HG03060 (cell line): ENCODE measurements at regions not wholly inside any gene's neighbourhood (a gene's known extent, or its start where the extent isn't known, plus 50 kb on each side); places are given as distances from the start of the nearest gene placed in this dataset.
"Not testable (repeated sequence)": the region's sequence is repeated elsewhere in the genome, so short reads cannot be mapped to it uniquely, and the experiment has no call there.

Source experiments
- ATAC-seq: cut with Tn5 transposase; IDR thresholded peaks from one replicate; pipeline ENCODE4 v1.9.1; 2021; ENCODE audit warnings: low read depth, moderate number of reproducible peaks; ENCODE audit not compliant: unreplicated experiment

DNA sequence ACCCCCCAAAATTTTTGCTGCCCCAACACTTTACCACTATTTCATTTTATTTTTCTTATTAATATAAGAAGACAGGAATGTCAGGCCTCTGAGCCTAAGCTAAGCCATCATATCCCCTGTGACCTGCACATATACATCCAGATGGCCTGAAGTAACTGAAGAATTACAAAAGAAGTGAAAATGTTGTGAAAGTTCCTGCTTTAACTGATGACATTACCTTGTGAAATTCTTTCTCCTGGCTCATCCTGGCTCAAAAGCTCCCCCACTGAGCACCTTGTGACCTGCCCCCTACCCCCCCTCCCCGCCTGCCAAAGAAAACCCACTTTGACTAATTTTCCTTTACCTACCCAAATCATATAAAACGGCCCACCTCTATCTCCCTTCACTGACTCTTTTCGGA is 200.3 kb upstream of the FKBP1C start:
- not testable (repeated sequence) for ATAC-seq

DNA sequence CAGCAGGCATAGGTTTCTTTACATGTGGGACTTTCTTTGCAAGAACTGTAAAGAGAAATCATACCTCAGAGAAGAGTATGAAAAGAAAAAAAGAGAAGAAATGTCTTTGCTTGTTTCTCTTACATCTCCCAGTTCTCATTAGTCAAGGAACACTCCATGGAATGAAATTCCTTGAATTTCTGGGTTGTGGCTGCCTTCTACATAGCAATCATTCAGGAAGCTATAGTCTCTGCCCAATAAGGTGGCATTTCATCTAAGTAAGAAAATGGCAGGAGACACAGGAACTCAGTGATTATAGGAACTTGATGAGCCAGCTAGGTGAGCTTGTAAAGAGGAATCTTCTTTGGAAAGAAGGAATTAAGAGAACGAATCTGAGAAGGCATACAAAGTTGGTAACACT is 197.0 kb upstream of the FKBP1C start:
- ATAC-seq, result no peak

DNA sequence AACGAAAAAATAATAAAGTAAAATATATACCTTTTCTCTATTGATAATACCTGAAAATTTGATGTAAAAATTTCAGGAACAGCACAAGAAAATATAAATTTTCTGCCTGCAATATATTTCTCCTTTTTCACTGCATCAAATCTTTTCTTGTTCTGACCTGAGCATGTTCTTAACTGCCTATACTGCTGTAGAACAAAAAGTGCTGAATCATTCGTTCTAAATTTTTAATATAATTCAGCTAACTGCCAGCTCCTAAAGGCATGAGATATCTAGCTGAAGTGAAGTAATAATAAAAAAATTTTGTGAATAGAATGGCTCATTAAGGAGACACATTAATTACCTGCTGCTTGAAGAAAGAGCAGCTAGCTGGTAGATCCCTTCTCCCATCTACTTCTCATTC is 188.6 kb upstream of the FKBP1C start:
- no peak for ATAC-seq

DNA sequence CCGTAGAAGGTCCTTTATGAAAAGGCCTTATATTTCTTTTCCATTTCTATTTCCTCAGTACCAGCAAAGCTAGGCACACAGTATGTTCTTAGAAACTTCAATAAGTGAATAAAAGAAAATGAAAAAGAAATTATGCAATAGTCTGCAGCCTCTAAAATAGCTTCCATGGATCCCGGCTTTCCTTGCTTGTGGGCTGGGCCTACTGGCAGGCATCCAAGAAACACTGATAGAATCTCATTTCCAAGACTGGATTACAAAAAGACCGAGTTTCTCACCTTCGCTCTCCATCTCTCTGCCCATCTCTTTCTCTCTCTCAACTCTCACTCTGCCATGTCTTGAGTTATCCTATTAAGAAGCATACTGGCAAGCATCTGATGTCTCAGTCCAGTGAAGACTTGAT is 187.5 kb upstream of the FKBP1C start:
- no peak for ATAC-seq

DNA sequence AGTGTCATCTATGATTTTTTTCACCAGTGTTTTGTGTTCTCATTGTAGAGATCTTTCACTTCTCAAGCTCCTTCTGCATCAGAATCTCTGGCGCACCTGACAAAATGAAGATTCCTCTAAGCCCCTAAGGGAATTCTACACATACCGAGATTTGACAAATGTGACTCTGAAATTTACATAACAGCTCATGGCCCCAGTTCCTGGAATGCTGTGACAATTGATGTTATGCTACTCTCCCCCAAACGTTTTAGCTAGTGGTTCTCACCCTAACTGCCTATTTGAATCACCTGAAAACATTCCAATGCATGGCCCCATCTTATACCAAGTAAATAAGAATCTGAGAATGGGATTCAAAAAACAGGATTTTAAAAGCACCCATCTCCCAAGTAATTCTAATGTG is 162.1 kb upstream of the FKBP1C start:
- ATAC-seq, result no peak

DNA sequence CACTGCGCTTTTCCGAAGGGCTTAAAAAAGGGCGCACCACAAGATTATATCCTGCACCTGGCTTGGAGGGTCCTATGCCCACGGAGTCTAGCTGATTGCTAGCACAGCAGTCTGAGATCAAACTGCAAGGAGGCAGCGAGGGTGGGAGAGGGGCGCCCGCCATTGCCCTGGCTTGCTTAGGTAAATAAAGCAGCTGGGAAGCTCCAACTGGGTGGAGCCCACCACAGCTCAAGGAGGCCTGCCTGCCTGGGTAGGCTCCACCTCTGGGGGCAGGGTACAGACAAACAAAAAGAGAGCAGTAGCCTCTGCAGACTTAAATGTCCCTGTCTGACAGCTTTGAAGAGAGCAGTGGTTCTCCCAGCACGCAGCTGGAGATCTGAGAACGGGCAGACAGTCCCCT is 158.1 kb upstream of the FKBP1C start:
- not testable (repeated sequence) for ATAC-seq

DNA sequence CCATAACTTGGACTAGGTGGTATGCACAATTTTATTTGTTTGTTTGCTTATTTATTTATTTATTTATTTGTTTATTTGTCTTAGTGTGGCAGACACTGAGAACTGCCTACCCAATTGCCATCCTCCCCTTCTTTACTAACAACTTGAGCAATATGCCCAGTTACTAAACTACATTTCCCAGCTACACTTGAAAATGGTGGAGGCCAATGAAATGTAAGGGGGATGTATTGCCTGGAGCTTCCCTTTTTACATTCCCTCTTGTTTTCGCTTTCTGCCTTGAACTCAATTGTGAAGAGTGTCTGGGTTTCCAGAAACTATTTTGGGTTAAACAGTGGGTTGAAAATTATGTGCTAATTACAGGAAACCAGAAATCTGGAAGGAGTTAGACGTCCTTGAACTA is 152.7 kb upstream of the FKBP1C start:
- no peak for ATAC-seq

DNA sequence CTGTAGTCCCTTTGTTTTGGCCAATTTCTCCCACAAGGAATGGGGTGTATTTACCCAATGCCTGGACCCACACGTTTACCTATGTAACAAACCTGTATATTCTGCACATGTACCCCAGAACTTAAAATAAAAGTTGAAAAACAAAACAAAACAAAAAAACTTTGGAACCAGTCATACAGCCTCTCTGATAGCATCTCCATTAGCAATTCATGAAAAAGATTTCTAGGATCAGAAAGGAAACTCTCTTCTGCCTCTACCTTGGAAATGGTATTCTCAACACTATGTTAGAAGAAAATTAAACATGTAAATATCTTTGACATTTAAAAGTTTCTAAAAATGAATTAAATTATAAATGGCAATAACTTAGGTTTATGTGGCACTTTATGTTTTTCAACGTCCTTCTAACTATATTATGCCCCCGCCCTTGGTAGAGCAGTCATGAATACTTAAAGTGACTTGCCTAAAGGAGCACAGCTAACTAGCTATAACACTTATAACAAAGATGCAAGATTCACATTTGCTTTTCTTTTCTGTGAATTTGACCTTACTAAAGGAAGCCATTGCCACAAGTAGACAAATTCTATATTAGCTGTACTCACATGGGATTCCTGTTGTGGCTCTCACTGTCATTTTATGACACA is 147.5 kb upstream of the FKBP1C start:
- no peak for ATAC-seq

DNA sequence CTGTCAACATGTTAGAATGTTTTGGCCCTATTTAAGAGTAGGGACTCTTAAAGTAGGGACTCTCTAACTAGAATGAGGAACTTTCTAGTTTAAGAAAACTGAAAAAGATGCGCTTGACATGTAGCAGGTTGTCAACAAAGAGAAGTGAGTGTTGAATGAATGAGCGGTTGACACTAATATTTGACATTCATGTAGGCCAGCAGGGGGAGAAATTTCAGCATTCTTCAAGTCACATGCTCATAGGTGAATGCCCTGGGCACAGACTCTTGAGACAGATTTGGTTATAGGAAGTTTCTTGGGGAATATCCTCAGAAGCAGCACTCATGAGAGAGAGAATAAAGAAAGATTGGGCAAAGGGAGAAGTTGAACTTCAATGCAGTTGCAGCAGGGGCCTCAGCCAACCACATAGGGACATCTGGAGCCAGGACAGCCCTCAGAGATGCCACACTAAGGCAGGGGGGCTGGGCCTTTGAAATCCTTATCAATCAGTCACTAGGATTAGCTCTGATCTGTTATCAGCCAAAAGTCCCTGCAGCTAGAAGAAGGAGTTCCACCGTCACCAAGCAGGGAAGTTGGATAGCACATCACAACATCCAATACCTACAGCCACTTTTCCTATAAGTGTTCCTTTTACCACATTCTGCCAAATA is 145.1 kb upstream of the FKBP1C start:
- peak; percentile 73 for ATAC-seq

DNA sequence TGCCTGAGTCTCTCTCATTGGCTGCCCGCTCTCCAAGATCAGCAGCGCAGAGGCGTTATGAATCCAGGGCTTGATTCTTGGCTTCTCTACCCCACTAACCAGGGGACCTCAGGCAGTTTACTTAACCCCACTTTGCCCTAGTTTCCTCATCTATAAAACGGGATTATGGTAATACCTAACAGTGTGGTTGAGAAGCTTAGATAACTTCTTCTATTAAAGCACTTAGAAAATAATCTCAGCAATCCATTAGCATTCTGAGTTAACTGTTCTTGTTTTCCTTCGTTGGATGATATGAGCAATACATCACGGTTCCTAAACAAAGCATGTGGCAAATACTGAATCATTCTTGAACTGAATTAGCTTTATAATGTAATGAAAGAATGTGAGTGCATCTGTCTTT is 116.3 kb upstream of the FKBP1C start:
- no peak for ATAC-seq

DNA sequence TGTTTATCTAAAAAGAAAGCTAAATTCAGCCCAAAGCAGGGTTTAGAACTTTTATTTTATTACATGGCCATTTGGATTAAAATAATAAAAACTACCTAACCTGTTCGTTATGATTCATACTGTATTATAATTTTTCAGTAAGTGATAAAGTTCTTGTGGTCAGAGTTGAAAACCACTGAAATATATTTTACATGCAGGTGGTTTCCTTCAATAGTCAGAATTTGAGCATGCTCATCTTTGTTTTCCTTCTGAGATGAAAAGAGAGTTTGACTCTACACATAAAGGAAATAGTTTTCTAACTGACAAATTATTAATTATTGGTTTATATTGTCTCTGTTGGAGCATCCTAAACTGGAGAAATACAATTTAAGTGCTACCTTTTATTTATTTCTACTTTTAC is 114.0 kb upstream of the FKBP1C start:
- no peak for ATAC-seq

DNA sequence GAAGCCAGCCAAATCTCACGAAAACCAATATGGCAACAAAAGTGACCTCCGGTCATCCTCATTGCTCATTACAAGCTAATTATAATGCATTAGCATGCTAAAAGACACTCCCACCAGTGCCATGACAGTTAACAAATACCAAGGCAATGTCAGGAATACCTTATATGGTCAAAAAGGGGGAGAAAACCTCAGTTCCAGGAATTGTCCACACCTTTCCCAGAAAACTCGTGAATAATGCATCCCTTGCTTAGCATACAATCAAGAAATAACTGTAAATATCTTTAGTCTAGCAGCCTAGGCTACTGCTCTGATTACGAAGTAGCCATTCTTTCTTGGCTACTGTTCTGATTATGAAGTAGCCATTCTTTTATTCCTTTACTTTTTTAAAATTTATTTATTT is 112.5 kb upstream of the FKBP1C start:
- ATAC-seq, result no peak

DNA sequence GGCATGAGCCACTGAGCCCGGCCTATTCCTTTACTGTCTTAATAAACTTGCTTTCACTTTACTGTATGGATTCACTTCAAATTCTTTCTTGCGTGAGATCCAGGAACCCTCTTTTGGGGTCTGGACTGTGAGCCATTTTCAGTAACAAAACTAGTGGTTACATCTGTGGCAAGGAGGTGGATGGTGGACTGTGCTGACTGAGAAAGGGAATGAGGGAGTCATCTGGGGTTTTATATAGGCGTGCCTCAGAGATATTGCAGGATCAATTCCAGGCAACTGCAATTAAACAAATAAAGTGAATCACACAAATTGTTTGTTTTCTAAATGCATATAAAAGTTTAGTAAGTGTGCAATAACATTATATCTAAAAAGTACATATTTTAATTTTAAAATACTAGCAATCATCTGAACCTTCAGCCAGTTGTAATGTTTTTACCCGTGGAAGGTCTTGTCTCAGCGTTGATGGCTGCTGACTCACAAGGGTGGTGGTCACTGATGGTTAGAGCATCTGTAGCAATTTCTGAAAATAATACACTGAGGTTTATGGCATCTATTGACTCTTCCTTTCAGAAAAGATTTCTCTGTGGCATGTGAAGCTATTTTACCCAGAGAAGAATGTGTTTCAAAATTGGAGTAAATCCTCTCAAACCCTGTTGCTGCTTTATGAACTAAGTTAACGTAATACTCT is 111.4 kb upstream of the FKBP1C start:
- ATAC-seq, result no peak

DNA sequence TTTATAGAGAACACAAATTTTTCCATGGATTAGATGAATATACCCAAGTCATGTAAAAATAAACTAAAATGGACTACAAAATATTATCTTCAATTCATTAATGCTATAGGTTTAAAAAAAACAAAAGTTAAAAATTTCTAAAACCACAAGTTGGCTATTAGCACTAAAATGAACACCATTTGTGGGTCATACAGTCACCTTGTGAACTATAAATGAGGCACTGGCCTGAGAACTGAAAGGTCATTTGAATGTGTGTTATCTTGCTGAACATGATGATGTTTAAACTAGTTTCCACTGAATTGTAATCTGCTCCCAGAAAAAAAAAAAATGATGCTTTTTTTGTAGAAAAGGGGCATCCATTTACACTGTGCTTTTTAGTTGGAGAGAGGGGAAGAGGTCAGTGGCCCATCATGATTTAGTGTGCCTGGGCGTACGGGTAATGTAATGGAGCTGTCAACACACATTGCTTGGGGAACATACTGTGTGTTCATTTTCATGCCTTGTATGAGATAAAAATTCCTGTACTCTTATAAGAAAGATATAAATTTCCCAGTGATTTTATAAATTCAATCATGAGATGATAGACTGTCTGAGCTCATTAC is 96.6 kb upstream of the FKBP1C start:
- no peak for ATAC-seq

DNA sequence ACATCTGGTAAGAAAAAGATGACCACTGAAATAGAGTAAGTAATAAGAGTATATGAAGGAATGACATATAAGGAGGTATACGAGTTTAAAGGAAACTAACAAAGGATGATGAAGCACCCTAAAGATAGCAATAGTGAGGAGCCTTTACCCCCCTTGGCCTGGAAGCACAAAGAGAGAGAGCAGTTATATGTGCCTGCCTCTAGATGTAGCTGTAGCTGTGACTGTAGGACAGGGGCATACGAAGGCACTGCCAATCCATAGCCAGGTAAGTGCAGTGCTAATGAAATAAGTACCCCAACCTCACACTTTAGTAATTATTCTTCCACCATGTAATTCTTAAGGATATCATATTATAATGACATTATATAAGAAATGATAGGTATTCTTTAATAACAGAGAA is 90.1 kb upstream of the FKBP1C start:
- no peak for ATAC-seq

DNA sequence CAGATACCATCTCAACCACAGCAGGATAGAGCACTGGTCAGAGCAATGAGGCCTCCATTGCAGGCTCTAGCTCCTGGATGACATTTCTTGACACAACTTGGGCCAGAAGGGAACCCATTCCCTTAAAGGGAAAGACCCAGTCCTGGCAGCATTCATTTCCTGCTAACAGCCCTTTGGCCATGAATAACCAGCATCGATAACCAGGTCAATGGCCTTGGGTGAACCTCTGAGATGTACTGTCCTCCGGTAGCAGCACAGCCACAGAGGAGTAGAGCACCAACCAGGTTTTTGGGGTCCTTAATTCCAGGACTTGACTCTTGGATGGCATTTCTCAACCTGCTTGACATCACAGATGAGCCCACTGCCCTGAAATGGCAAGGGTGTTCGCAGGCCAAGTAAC is 71.2 kb upstream of the FKBP1C start:
- no peak for ATAC-seq

DNA sequence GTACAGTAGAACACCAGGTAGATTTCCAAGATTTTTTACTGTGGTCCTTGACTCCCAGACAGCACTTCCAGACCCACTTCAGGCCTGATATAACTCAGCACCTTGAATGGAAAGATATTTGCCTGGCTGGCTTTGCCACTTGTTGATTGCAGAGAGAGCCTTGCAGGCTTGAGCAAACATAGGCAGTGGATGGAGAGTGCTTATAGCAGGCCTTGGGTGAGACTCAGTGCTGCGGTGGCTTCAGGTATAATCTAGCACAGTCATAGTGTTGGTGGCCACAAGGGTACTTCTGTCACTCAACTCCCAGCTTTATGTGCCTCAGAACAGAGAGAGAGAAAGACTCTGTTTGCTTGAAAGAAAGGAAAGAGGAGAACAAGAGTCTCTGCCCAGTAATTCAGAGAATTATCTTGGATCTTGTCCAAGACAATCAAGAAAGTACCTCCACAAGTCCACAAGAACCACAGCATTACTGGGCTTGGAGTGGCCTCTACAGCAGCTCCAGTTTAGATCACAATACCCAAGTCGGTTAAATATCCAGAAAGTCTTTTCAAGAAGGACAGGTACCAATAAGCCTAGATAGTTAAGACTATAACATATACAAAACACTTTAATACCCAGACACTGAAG is 70.5 kb upstream of the FKBP1C start:
- ATAC-seq, result no peak

DNA sequence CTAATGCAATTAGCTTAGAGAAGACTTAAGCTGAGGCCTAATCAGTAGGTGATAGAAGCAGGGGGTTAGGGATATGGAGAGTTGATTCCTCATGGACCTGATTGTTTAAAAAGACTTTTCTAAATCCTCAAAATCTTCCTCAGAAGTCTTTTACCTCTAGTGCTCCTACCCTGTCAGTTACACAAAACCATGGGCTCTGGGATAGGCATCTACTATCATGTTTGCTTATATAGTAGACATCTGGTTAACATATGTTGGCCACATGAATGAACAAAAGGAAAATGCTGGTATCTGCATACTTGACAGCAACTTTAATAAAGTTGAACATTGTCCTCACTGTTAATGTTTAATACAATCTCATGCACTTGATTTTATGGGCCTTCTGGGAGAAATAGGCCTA is 61.5 kb upstream of the FKBP1C start:
- ATAC-seq, result no peak

DNA sequence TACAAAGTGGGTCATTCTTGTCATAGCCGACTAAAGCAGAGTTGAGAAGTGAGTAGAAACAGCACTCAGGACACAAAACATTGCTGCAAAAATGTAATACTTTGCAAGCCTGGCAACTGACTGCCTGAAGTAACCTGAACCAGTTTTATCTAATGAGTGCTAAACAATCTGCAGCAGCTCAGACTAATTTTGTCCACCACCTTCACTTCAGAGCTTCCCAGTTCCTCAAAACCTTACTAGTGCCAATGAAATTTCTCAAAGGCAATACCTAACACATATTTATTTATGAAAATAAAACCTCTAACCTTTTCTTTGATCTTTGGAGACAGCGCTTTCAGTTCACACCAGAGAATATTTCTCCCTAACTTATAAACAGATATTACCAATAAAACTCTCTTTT is 56.7 kb upstream of the FKBP1C start:
- ATAC-seq, result no peak
